GM12875 (cell line): ENCODE measurements at regions not wholly inside any gene's neighbourhood (a gene's known extent, or its start where the extent isn't known, plus 50 kb on each side); places are given as distances from the start of the nearest gene placed in this dataset.

Source experiments
- H3K4me3 ChIP-seq: one replicate; pipeline ENCODE4 v1.5.1; 2011; ENCODE audit warnings: low read depth, low read length, control low read depth
- TF ChIP-seq, protein P1 (sequence below): IDR thresholded peaks from 2 replicates; pipeline ENCODE4 v1.5.1; 2011; ENCODE audit warnings: low read depth, mild to moderate bottlenecking, control low read depth, inconsistent platforms, low read length, moderate library complexity, borderline replicate concordance; ENCODE audit not compliant: insufficient read depth

DNA sequence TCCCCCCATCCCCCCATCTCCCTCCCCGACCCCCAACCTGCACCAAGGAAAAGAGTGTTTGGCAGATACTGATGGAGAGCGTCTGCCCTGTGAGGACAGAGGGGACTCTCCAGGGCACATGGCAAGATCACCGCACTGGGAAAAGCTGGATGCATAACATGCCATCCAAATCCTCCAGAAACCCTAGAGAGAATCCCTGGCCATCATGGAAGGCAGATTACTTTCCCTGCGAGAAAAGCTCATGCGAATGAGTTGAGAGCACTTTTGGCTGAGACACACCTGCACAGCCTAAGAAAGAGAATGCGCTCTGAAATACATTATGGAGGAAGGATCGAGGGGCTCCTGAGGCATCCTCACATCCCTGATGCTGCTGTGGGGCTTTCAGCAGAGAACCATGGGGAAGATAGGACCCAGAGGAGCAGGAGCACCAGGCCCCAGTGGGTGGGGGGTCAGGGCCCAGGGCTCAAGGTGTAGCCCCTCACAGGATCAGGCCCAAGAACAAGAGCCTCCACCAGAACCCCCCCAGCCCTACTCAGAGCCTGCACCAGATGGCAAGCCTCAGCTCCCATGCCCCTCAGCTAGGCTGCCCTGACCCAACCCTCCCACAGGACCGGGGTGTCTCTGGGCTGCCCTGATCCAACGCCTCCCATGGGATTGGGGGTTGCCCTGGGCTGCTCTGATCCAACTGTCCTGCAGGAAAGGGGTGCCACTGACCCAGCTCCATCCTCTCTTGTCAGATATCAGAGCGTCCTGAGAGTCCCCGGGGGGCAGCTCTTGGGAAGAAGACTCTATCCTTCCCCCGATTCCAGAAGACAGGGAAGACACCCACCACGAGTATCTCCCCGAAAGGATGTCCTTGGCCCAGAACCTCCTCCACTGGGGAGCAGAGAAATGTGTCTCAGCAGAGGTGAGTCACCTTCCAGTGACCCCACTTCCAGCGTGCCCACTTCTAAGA, 153.4 kb downstream of the NDUFA10 start:
- H3K4me3 ChIP-seq: no peak overlapping the region
- TF ChIP-seq, protein P1, sequence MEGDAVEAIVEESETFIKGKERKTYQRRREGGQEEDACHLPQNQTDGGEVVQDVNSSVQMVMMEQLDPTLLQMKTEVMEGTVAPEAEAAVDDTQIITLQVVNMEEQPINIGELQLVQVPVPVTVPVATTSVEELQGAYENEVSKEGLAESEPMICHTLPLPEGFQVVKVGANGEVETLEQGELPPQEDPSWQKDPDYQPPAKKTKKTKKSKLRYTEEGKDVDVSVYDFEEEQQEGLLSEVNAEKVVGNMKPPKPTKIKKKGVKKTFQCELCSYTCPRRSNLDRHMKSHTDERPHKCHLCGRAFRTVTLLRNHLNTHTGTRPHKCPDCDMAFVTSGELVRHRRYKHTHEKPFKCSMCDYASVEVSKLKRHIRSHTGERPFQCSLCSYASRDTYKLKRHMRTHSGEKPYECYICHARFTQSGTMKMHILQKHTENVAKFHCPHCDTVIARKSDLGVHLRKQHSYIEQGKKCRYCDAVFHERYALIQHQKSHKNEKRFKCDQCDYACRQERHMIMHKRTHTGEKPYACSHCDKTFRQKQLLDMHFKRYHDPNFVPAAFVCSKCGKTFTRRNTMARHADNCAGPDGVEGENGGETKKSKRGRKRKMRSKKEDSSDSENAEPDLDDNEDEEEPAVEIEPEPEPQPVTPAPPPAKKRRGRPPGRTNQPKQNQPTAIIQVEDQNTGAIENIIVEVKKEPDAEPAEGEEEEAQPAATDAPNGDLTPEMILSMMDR: no peak

DNA sequence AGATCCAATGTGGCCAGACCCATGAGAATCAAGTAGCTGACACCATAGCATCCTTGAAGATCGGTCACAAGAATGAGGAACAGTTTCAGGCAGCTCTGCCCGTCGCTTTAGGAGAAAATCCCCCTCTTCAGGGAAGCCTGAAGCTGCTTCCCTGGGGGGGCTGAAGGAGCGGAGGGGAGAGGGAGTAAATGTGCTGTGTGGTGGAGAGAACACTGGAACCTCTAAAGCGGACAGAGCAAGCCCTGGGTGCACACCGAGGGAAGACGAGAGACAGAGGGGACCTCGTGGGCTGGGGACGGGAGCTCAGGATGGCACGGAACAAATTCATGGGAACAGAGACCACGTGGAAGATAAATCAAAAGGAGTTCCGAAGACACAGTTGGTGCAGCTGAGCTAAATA, 154.3 kb downstream of the NDUFA10 start:
- TF ChIP-seq, protein P1: no peak
- H3K4me3 ChIP-seq: no peak overlapping the region

DNA sequence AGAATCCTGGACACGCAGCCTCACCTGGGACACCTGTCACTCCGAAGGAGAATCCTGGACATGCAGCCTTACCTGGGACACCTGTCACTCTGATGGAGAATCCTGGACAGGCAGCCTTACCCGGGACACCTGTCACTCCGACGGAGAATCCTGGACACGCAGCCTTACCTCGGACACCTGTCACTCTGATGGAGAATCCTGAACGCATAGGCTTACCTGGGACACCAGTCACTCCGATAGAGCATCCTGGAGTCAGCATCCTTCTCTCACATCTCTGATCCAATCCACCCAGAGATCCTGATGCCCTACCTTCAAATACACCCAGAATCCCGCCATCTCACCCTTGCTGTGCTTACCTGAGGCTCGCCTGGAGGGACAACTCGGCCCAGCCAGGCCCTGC, 154.9 kb downstream of the NDUFA10 start:
- H3K4me3 ChIP-seq: no peak overlapping the region
- TF ChIP-seq, protein P1: no peak

DNA sequence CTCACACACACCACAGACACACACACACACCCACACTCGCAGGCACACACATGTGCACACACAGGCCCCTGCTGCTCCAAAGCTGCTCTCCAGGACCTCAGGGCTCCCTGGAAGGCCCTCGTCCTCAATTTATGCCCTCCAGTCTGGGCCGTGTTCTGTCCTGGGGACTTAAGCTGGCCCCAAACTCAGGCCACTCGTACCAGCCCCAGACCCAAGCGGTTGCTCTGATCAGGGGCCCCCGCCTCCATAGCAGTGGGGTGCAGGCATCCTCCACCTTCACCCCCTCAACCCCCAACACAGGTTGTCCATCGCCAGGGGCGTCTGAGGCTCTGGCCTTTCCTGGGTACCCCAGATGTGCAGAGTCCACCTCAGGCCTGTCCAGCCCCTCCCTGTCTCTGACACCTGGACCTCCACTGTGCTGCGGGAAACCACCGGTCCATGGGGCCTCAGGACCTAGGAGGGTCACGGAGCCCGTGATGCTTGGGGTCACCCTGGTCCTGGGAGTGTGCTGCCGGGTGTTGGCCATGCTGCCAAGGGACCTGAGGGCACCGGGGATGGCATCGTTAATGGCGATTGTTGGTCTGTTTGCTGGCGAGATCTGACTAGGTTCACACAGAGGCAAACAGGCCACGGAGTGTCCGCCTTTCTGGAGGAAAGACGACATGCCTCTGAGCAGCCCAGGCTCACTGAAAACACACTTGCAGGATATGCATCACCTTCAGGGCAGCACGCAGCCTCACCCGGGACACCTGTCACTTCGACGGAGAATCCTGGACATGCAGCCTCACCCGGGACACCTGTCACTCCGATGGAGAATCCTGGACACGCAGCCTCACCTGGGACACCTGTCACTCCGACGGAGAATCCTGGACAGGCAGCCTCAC, 155.6 kb downstream of the NDUFA10 start:
- TF ChIP-seq, protein P1: no peak
- no peak overlapping the region for H3K4me3 ChIP-seq

DNA sequence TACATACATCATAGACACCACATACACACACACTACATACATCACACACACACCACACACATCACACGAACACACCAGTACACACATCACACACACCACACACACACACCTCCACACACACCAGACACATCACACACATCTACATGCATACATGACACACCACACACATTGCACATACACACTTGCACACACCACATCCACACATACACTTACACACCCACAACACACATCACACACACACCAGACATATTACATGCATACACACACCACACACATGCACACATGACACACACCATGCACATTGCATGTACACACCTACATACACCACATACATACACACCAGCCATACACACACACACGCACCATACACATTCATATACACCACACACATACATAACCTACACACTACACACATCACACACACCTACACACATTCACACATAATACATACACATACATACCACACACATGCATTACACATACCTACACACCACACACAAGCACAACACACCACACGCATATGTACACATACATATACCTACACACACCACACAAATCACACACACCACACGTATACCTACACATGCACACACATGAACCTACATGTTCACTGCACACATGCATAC, 156.5 kb downstream of the NDUFA10 start:
- TF ChIP-seq, protein P1: no peak
- H3K4me3 ChIP-seq: no peak overlapping the region

DNA sequence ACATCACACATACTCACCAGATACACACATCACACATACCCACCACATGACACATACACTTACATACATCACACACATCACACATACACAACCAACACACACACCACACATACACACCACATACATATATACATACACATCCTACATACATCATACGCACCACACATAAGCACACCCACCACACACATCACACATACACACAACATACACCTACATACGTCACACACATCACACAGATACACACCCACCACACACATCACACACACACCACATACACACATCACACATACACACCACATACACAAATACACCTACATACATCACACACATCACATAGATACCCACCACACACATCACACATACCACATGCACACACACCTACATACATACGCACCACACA, 158.4 kb downstream of the NDUFA10 start:
- TF ChIP-seq, protein P1: no peak
- no peak overlapping the region for H3K4me3 ChIP-seq
